T-helper 22 cell (primary cell): ENCODE measurements at regions not wholly inside any gene's neighbourhood (a gene's known extent, or its start where the extent isn't known, plus 50 kb on each side); places are given as distances from the start of the nearest gene placed in this dataset.
A peak's percentile ranks its signal among the peaks of the same experiment; 100 is the strongest.
"Not testable (repeated sequence)": the region's sequence is repeated elsewhere in the genome, so short reads cannot be mapped to it uniquely, and the experiment has no call there.

Experiments
- DNase-seq: peaks from one replicate; pipeline ENCODE4 v3.0.0-alpha.2; 2020; ENCODE audit warnings: low read depth

DNA sequence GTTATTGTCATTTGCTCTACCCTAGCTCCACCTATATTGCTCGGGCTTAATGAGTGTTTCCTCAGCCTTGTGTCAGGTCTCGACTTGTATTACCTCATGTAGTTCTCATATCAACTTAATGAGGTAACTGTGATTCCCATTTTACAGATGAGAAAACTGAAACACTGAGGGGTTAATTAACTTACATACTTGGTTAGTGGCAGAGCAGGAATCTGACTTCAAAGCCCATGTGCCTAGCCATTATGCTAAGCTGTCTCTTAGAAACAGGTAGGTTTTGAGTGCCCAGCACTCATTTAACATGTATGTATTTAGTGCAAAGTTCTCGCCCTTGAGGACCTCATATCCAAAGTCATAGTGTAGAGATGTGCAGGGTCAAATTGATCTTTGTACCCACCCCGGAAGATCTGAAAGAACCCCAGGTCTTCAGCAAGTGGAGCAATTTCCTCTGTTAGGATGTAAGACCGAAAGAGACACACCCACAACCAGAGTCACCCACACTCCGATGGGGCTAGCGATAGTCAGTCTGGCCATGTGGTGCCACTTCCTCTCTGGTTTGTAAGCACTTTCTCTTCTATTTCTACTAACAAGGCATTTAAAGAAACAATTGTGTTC lies 121.0 kb upstream of the SLC39A10 start:
- DNase-seq, result peak; percentile 48

- no peak for DNase-seq
Measured at GRCh38 chr2:195534971-195535370, 122.1 kb upstream of the SLC39A10 start.

- peak; percentile 14 for DNase-seq
Measured at GRCh38 chr2:195533771-195534642, 123.0 kb upstream of the SLC39A10 start.

DNA sequence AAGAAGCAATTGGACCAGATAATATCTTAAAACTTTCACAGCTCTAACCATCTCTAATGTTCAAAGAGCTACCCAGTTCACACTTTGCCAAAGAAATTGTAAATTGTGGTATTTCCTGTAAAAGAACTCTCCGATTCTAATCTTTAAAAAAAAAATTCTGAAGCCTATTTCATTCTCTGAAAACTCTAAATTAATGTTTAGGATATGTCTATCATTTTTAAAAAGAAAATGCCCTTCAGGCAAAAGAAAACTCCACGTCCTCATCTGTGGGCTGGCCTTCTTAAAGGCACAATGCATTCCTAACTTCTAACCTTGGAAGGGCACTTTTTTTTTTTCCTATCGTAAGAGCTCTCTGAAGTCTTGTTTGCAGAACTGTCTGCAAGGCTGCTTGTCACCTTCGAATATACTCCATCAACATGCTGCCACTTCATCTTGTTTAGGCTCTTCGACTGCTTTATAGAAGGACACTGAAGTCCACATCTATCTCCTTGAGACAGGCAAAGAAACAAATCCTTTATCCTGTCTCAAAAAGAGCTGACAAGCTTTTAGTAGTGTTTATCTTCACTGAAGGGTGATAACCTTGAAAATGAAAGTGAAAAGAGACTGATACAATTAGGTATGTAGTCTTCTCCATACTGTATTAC lies 124.3 kb upstream of the SLC39A10 start:
- no peak for DNase-seq

GRCh38 chr2:195532255-195532627 lies 124.8 kb upstream of the SLC39A10 start:
- DNase-seq, result no peak

GRCh38 chr2:195531754-195532153 lies 125.3 kb upstream of the SLC39A10 start:
- DNase-seq, result no peak

- not testable (repeated sequence) for DNase-seq
Measured at GRCh38 chr2:195523242-195523641, 133.8 kb upstream of the SLC39A10 start.

- DNase-seq, result no peak
Measured at GRCh38 chr2:195521589-195521988, 135.4 kb upstream of the SLC39A10 start.

GRCh38 chr2:195520671-195521155 lies 136.3 kb upstream of the SLC39A10 start:
- no peak for DNase-seq

GRCh38 chr2:195515551-195515950 lies 141.5 kb upstream of the SLC39A10 start:
- no peak for DNase-seq

DNA sequence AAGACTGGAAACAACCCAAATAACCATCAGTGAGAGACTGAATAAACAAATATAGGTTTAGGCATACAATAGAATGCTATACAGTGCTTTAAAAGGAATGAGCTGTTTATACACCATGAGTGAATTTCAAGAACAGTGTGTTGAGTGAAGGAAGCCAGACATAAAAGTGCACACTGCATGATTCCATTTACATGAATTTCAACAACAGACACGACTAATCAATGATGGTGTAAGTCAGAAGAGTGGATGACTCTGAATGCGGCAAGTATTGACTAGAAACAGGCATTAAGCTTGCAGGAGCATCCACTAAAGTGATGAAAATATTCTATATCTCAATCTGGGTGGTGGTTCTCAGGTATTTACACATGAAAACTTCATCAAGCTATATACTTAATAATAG lies 142.7 kb upstream of the SLC39A10 start:
- no peak for DNase-seq

GRCh38 chr2:195513119-195513518 lies 143.9 kb upstream of the SLC39A10 start:
- no peak for DNase-seq

DNA sequence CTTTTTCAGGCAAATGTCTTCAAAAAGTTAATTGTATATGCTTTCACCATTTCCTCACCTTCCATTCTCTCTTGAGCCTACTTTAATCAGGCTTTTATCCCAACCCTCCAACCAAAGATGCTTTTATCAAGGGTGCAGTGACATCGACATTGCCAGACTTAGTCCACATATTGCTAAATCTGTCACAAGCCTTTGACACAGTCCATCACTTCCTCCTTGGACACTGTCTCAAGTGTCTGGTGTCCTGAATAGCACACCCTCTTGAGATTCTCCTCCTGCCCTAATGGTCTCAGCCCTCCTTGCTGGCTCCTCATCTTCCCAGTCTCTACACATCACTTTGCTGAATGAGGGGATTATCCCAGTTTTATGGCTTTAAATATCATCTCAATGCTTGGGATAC lies 147.5 kb upstream of the SLC39A10 start:
- DNase-seq, result no peak

- no peak for DNase-seq
Measured at GRCh38 chr2:195508139-195508455, 148.9 kb upstream of the SLC39A10 start.

- DNase-seq, result no peak
Measured at GRCh38 chr2:195507447-195508138, 149.4 kb upstream of the SLC39A10 start.

GRCh38 chr2:195505701-195506100 lies 151.3 kb upstream of the SLC39A10 start:
- DNase-seq, result no peak

DNA sequence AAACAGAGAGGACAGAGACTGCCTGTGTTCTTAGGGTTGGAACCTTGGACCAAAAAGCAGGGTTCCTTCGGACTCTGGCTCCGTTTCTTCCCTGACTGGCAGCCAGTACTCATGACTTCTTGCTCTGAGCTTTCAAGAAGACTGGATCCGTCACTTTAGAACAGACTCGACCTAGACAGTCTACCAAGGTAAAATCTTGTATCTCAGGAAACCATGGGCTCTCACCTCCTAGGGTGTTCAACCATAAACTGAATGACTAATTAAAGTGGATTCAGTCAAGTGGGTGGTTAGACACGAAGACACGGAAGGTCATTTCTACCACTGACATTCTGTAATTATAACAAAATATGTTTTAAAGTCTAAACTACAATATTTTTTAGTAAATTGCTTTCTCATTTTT lies 153.8 kb upstream of the SLC39A10 start:
- no peak for DNase-seq

DNA sequence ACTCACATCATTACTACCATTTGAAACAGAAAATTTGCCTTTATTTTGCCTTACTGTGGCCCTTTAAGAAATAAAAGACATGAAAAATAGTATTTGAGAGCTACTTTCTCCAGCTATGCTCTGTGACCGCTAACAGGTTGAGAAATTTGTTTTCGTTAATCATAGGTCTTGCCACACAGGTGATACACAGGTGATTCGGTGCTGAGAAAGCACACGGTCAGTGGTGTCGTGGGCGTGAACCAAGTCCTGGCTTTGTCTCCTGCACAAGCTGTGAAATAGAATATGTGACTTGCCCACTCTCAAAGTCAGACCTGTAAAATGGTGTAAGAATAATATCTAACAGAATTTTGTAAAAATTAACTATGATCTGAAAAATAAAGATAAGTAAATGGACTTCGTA lies 155.3 kb upstream of the SLC39A10 start:
- DNase-seq, result no peak

DNA sequence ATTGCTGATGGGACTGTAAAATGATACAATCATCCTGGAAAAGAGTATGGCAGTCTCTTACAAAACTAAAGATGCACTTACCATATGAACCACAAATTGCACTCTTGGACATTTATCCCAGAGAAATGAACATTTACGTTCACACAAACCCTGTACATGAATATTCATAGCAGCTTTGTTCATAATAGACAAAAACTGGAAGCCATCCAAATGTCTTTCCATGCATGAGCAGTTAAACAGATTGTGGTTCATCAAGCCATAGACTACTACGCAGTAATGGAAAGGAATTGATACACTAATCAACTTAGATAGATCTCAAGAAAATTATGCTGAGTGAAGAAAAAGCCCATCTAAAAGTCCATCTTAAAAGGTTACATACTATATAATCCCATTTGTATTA lies 156.1 kb upstream of the SLC39A10 start:
- no peak for DNase-seq

GRCh38 chr2:195498839-195499490 lies 158.1 kb upstream of the SLC39A10 start:
- no peak for DNase-seq

DNA sequence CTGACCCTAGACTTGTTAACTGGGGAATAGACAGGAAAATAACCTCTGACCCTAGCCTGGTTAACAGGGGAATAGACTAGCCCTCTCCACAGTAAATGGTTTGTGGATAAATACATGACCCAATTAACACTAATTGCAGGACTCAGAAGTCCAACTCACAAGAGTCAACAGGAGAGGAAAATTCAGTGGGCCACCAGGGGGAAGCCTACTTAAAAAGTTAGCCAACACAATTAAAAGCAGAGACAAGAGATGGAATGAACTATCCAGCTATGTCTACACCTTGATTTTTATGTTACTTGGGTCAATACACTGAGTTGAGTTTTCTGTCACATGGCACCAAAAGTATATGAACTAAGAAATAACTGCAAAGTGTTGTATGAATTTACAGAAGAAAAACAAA lies 158.8 kb upstream of the SLC39A10 start:
- peak; percentile 32 for DNase-seq

DNA sequence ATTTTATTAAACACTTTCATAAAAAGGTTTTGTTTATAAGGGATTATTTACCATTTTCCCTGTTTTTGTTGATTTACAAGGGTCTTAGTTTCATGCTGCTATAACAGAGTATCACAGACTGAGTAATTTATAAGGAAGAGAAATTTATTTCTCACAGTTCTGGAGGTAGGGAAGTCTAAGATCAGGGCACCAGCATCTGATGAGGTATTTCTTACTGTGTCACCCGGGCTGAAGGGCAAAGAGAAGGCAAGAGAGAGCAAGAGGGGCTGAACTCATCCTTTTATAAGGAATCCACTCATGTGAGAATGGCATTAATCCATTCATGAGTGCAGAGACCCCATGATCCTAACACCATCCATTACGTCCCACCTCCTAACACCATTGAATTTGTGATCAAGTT lies 160.0 kb upstream of the SLC39A10 start:
- DNase-seq, result no peak
